CD4-positive, alpha-beta T cell (primary cell): ENCODE measurements at regions not wholly inside any gene's neighbourhood (a gene's known extent, or its start where the extent isn't known, plus 50 kb on each side); places are given as distances from the start of the nearest gene placed in this dataset.
A peak's percentile ranks its signal among the peaks of the same experiment; 100 is the strongest.

Experiments
- ATAC-seq: fragments of 200-7000 bp; cut with Tn5 transposase; one replicate; pipeline ENCODE4 v1.10.0; 2022; ENCODE audit warnings: mild to moderate bottlenecking; ENCODE audit not compliant: poor library complexity
- CTCF ChIA-PET: fragments of 350-600 bp; sonication (Branson Sonifier 250); formaldehyde crosslinking; loops from one replicate; lab custom pipeline; 2021; ENCODE audit warnings: antibody characterized with exemption, inconsistent platforms; lab: Charles Lee
- POLR2A ChIA-PET: fragments of 350-600 bp; sonication (Branson Sonifier 250); formaldehyde crosslinking; loops from one replicate; lab custom pipeline; 2021; ENCODE audit warnings: antibody characterized with exemption, inconsistent platforms; lab: Charles Lee
- DNase-seq, 14 experiments: peaks; one replicate each; pipeline ENCODE4 v3.0.0-alpha.2; 2013 to 2020; ENCODE audit warnings: mixed read lengths in 2 of 14
- H3K27ac ChIP-seq, 2 donors: one replicate each; pipeline versions ENCODE4 v1.5.1 to v1.7.0; 2013; ENCODE audit warnings: low read length in 2 of 2, low read depth in 1 of 2, mild to moderate bottlenecking in 1 of 2
- H3K27me3 ChIP-seq, 2 experiments: 1 replicate in 1 of 2; 2 replicates in 1 of 2; pipeline versions ENCODE4 v1.6.1 to v1.7.0; 2013; ENCODE audit warnings: low read length in 2 of 2, control low read depth in 1 of 2, mild to moderate bottlenecking in 1 of 2, moderate library complexity in 1 of 2; ENCODE audit not compliant: insufficient read depth in 2 of 2, control insufficient read depth in 1 of 2
- H3K36me3 ChIP-seq: one replicate; pipeline ENCODE4 v1.6.1; 2013; ENCODE audit warnings: low read length, control low read depth; ENCODE audit not compliant: insufficient read depth
- H3K4me1 ChIP-seq: one replicate; pipeline ENCODE4 v1.6.1; 2013; ENCODE audit warnings: low read length, control low read depth; ENCODE audit not compliant: insufficient read depth
- H3K4me3 ChIP-seq: one replicate; pipeline ENCODE4 v1.5.1; 2013; ENCODE audit warnings: mild to moderate bottlenecking, low read length, moderate library complexity
- H3K9me3 ChIP-seq, 2 experiments: 1 replicate in 1 of 2; 2 replicates in 1 of 2; pipeline versions ENCODE4 v1.6.1 to v1.7.0; 2013; ENCODE audit warnings: low read length in 2 of 2, mild to moderate bottlenecking in 2 of 2, control low read depth in 1 of 2, moderate library complexity in 1 of 2; ENCODE audit not compliant: control insufficient read depth in 1 of 2, insufficient read depth in 1 of 2
- H3K27ac Mint-ChIP-seq: one replicate; pipeline ENCODE4 v1.8.0; 2020; ENCODE audit warnings: mixed read lengths
- H3K27me3 Mint-ChIP-seq: one replicate; pipeline ENCODE4 v1.8.0; 2021; ENCODE audit warnings: mixed read lengths
- H3K36me3 Mint-ChIP-seq: one replicate; pipeline ENCODE4 v1.8.0; 2021; ENCODE audit warnings: low read depth, mixed read lengths
- H3K4me1 Mint-ChIP-seq: one replicate; pipeline ENCODE4 v1.8.0; 2021; ENCODE audit warnings: low read depth, mixed read lengths
- H3K4me3 Mint-ChIP-seq: one replicate; pipeline ENCODE4 v1.8.0; 2020; ENCODE audit warnings: mild to moderate bottlenecking, mixed read lengths
- H3K9me3 Mint-ChIP-seq: one replicate; pipeline ENCODE4 v1.8.0; 2020; ENCODE audit warnings: mixed read lengths
- CTCF ChIP-seq: fragments of 200-600 bp; IDR thresholded peaks from one replicate; pipeline ENCODE4 v1.8.0; 2022; ENCODE audit warnings: antibody characterized with exemption, mild to moderate bottlenecking
- intact Hi-C, 2 experiments: fragments of 100-400 bp; cut with DNase I in 1 of 2; cut with micrococcal nuclease in 1 of 2; formaldehyde crosslinking; loops; one replicate each; pipeline versions ENCODE4 v1.15.1 to v1.9.0; 2023 to 2025; cut with DNase I, micrococcal nuclease

- Mint-ChIP-seq H3K4me3 (no peak overlapping the region), H3K9me3 (no peaks in the 10 kb centered on the region), H3K27me3 (no peaks in the 10 kb centered on the region), H3K27ac (no peak overlapping the region), H3K36me3 (no peaks in the 10 kb centered on the region), H3K4me1 (peaks cover 59% of the 10 kb centered on the region)
- ATAC-seq = no peak
- Histone ChIP-seq H3K27me3 (no peaks in the 10 kb centered on the region), H3K4me3 (no peak overlapping the region), H3K4me1 (peaks cover 30% of the 10 kb centered on the region), H3K36me3 (no peaks in the 10 kb centered on the region), H3K27ac (no peak overlapping the region), H3K9me3 (no peaks in the 10 kb centered on the region)
- ChIA-PET CTCF (no interaction called here), POLR2A (no interaction called here)
- DNase-seq = no peak
- intact Hi-C loops = no loop called here
- no peak for TF ChIP-seq CTCF
Measured at GRCh38 chr12:67446716-67447115, 177.6 kb downstream of the CAND1 start.

DNA sequence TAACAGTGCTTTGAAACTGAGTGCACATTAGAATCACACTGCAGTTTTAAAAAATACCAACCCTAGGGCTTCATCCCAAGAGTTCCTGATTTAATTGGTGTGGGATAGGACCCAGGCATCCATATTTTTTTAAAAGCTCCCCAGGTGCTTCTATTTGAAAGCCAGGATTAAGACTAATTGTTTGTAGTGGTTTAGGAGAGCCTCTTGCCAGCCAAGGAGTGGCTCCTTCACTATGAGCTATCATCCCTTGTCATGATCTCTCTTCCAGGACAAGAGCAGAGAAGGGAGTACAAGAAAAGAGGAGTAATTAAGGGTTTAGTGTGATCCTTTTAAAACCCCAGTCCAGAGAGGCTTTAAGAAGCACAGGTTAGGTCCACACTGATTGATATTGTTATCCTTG, 178.0 kb downstream of the CAND1 start:
- Histone ChIP-seq H3K9me3 (no peaks in the 10 kb centered on the region), H3K4me1 (peaks cover 30% of the 10 kb centered on the region), H3K36me3 (no peaks in the 10 kb centered on the region), H3K27ac (no peak overlapping the region), H3K27me3 (no peaks in the 10 kb centered on the region), H3K4me3 (no peak overlapping the region)
- TF ChIP-seq CTCF = no peak
- Mint-ChIP-seq H3K36me3 (no peaks in the 10 kb centered on the region), H3K9me3 (no peaks in the 10 kb centered on the region), H3K4me3 (no peak overlapping the region), H3K4me1 (peaks cover 60% of the 10 kb centered on the region), H3K27ac (no peak overlapping the region), H3K27me3 (no peaks in the 10 kb centered on the region)
- intact Hi-C loops = no loop called here
- DNase-seq = no peak
- ATAC-seq = no peak
- ChIA-PET POLR2A (interaction anchor here (1.5 kb wide), 1 partner anchor 201 kb away, joined by 5 read pairs; the partner anchor contains the start of gene DYRK2), CTCF (no interaction called here)

DNA sequence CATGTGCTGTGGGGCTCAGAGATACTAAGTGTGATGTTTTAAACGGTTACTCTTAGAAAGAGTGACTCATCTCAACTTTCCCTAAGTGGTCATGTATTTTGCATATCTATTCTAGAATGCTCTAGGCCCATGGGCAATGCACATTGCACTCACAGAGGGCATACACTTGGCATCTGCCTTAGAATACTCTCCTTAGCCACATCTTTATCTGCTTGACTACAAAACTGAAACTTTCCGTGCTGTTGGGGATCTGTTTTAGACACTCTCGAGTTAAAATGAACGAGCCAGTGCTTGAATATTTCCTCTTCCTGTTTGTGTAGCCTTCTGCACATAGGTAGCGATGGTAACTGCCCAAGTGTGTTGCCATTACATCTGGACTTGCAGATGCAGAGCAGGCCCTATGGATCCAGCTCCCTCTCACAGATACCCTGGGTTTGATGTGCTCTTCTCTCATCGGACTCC, 180.5 kb downstream of the CAND1 start:
- Histone ChIP-seq H3K4me3 (no peak overlapping the region), H3K9me3 (no peaks in the 10 kb centered on the region), H3K36me3 (no peaks in the 10 kb centered on the region), H3K27me3 (no peaks in the 10 kb centered on the region), H3K27ac (peak overlapping the region in 1 of 2 donors; percentile 24), H3K4me1 (peaks cover 33% of the 10 kb centered on the region)
- H3K36me3 Mint-ChIP-seq = no peaks in the 10 kb centered on the region
- H3K4me1 Mint-ChIP-seq = peaks cover 57% of the 10 kb centered on the region
- no peaks in the 10 kb centered on the region for H3K9me3 Mint-ChIP-seq
- intact Hi-C loops = no loop called here
- peak overlapping the region; percentile 76 for H3K27ac Mint-ChIP-seq
- ATAC-seq = peak; percentile 64
- POLR2A ChIA-PET = interaction anchor here (0.8 kb wide), 1 partner anchor 34 kb away, joined by 3 read pairs; no protein-coding TSS in a partner anchor
- CTCF ChIA-PET = no interaction called here
- peak overlapping the region; percentile 46 for H3K4me3 Mint-ChIP-seq
- TF ChIP-seq CTCF = no peak
- no peaks in the 10 kb centered on the region for H3K27me3 Mint-ChIP-seq
- DNase-seq = peak in 3 of 14 experiments; percentile 31 to 50 (median 33)
